ENCODE measurements at regions not wholly inside any gene's neighbourhood (a gene's known extent, or its start where the extent isn't known, plus 50 kb on each side); places are given as distances from the start of the nearest gene placed in this dataset.

DNA sequence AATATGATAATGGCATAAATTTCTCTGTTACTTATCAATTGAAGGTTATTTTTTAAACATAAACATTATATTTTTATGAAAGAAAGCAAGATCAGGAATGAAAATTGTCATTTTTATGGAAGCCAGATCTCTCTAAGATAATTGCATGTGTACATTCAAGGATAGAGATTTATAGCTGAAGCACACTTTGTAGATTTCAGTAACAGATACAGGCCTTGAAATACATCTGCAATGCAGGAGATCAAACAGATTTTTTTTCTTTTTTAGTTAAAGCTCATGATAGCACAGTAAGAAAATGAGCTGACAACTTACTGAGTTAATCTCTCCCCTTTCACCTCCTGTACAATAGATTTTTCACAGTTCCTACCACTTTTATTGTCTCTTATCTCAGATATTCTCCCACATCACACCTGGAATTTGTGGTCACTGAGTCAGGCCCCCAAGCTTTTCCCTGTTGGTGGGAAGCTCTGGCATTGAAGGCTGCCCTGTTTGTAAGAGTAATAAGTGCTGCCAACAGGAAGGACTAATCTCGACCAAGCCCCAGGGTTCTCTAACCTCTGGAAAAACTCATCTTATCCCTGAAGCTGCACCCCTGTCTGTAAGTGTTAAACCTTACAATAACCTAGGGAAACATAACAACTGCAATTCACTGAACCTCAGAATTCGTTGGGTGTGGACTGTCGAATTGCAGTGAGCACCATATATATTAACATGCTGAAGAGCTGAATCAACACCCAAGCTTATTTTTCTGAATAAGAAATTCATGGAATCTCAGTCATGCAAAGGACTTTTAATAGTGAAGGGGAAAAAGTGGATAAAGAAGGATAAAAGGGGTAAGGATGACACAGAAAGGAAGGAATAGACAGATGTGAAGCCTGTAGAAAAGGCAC, 599.0 kb downstream of the LMO4 start:
- no peak overlapping the region for H3K27ac ChIP-seq
- TF ChIP-seq, protein P1, sequence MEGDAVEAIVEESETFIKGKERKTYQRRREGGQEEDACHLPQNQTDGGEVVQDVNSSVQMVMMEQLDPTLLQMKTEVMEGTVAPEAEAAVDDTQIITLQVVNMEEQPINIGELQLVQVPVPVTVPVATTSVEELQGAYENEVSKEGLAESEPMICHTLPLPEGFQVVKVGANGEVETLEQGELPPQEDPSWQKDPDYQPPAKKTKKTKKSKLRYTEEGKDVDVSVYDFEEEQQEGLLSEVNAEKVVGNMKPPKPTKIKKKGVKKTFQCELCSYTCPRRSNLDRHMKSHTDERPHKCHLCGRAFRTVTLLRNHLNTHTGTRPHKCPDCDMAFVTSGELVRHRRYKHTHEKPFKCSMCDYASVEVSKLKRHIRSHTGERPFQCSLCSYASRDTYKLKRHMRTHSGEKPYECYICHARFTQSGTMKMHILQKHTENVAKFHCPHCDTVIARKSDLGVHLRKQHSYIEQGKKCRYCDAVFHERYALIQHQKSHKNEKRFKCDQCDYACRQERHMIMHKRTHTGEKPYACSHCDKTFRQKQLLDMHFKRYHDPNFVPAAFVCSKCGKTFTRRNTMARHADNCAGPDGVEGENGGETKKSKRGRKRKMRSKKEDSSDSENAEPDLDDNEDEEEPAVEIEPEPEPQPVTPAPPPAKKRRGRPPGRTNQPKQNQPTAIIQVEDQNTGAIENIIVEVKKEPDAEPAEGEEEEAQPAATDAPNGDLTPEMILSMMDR (conservative IDR thresholded peaks at IDR 0.05) = no peak
- no peak for TF ChIP-seq ZFX (IDR thresholded peaks at IDR 0.05)

GRCh38 chr1:87928623-87929022, 599.9 kb downstream of the LMO4 start:
- no peak overlapping the region for H3K27ac ChIP-seq
- TF ChIP-seq, protein P1 (conservative IDR thresholded peaks at IDR 0.05) = no peak
- no peak for TF ChIP-seq ZFX (IDR thresholded peaks at IDR 0.05)

GRCh38 chr1:87929906-87930305, 601.2 kb downstream of the LMO4 start:
- no peak for TF ChIP-seq ZFX (IDR thresholded peaks at IDR 0.05)
- TF ChIP-seq, protein P1 (conservative IDR thresholded peaks at IDR 0.05) = no peak
- no peak overlapping the region for H3K27ac ChIP-seq

DNA sequence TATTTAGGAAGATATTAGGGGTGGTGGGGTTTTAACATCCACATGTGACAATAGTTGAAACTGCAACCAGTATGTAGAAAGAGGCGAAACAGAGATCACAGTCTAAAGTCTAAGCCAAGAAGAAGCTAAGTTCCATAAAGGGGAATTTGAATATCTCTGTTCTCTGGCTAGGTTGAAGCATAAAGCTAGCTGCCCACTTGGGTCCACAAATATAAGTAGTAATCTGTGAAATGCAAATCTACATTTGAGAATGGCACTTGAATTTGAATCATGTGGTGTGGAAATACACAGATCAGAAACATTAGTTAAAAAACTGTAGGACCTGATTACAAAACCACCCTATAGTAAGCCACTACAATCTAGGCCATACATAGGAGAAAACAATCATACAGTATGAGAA, 602.1 kb downstream of the LMO4 start:
- TF ChIP-seq, protein P1 (conservative IDR thresholded peaks at IDR 0.05) = no peak
- no peak for TF ChIP-seq ZFX (IDR thresholded peaks at IDR 0.05)
- no peak overlapping the region for H3K27ac ChIP-seq

DNA sequence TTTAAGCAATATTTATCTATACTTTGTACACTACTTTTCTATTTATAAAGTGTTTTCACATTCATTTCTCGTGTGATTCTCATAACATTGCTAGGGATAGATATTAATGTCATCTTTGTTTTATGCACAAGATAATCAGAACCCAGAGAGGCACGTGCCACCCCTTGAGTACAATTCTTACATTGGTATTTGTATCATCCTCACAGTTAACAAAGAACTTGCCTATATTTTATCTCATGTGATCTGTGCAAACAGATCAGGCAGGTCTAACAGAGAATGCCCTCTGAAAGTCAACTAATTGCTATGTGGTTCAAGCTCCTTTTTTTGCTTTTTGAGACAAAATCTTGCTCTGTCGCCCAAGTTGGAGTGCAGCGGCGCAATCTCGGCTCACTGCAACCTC, 604.5 kb downstream of the LMO4 start:
- no peak overlapping the region for H3K27ac ChIP-seq

DNA sequence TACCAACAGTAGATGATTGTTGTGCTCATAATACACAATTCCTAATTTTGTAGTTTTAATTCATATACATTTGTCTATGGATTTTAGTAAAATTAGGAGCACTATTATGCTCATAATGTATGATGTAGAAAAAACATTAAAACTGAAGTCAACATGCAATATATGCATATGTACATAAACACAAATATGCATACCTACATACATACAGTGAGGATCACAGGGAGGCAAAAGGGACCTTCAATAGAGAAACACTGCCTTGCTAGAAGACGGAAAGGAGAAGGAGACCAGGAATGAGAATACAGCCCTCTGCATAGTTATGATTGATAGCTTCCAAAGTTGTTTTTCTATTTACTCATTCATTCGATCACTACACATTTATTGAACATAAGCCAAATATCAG, 606.5 kb downstream of the LMO4 start:
- no peak overlapping the region for H3K27ac ChIP-seq
- TF ChIP-seq, protein P1 (conservative IDR thresholded peaks at IDR 0.05) = no peak
- no peak for TF ChIP-seq ZFX (IDR thresholded peaks at IDR 0.05)

More for the DNA sequence above, 604.5 kb downstream of the LMO4 start:
- TF ChIP-seq ZFX (IDR thresholded peaks at IDR 0.05) = no peak
- TF ChIP-seq, protein P1 (conservative IDR thresholded peaks at IDR 0.05) = no peak

GRCh38 chr1:87937831-87938395, 609.2 kb downstream of the LMO4 start:
- no peak for TF ChIP-seq ZFX (IDR thresholded peaks at IDR 0.05)
- TF ChIP-seq, protein P1 (conservative IDR thresholded peaks at IDR 0.05) = no peak
- no peak overlapping the region for H3K27ac ChIP-seq

All from C4-2B (cell line).